HepG2 (cell line): ENCODE measurements at regions not wholly inside any gene's neighbourhood (a gene's known extent, or its start where the extent isn't known, plus 50 kb on each side); places are given as distances from the start of the nearest gene placed in this dataset.

Experiments
- ASH2L ChIP-seq: fragments of 300-600, 200-600 bp; sonication (generic); IDR thresholded peaks from 2 replicates; pipeline ENCODE4 v1.7.0; 2017; ENCODE audit warnings: low read depth, mild to moderate bottlenecking, moderate library complexity, mixed read lengths, low read length; ENCODE audit not compliant: insufficient read length
- FOXO4 ChIP-seq: sonication (generic); formaldehyde crosslinking; conservative IDR thresholded peaks from 2 replicates; pipeline ENCODE4 v1.8.1; 2023; ENCODE audit warnings: missing genetic modification reagents
- HHEX ChIP-seq: IDR thresholded peaks from 2 replicates; pipeline ENCODE4 v1.6.1; 2016; ENCODE audit warnings: control low read depth
- KDM3A ChIP-seq: IDR thresholded peaks from 2 replicates; pipeline ENCODE4 v1.6.1; 2018; ENCODE audit warnings: low read depth, missing compliant biosample characterization
- KLF12 ChIP-seq: sonication (generic); formaldehyde crosslinking; IDR thresholded peaks from 2 replicates; pipeline ENCODE4 v1.4.0; 2020; ENCODE audit warnings: missing genetic modification reagents, borderline replicate concordance
- MAFK ChIP-seq, 2 experiments: IDR thresholded peaks in 1 of 2; conservative IDR thresholded peaks in 1 of 2; 2 replicates each; pipeline ENCODE4 v1.6.1; 2011; ENCODE audit warnings: improper control_type of control experiment in 2 of 2, low read length in 2 of 2
- PHF5A ChIP-seq: IDR thresholded peaks from one replicate; pipeline ENCODE4 v1.6.1; 2018; ENCODE audit warnings: low read depth, missing genetic modification reagents; ENCODE audit not compliant: unreplicated experiment
- REST ChIP-seq, 2 experiments: IDR thresholded peaks; 2 replicates each; pipeline ENCODE4 v1.6.1; 2011 to 2012; ENCODE audit warnings: low read length in 2 of 2, borderline replicate concordance in 1 of 2, low read depth in 1 of 2, mild to moderate bottlenecking in 1 of 2, moderate library complexity in 1 of 2
- RXRB ChIP-seq: IDR thresholded peaks from 2 replicates; pipeline ENCODE4 v1.6.1; 2016; ENCODE audit warnings: borderline replicate concordance, missing genetic modification reagents, missing compliant biosample characterization
- SKIL ChIP-seq: sonication (generic); formaldehyde crosslinking; IDR thresholded peaks from 2 replicates; pipeline ENCODE4 v1.8.0; 2022; ENCODE audit warnings: missing genetic modification reagents, mild to moderate bottlenecking, moderate library complexity, borderline replicate concordance
- SRF ChIP-seq: IDR thresholded peaks from 2 replicates; pipeline ENCODE4 v1.6.1; 2011; ENCODE audit warnings: mild to moderate bottlenecking, low read depth, low read length, moderate library complexity
- STAG1 ChIP-seq: sonication (generic); formaldehyde crosslinking; IDR thresholded peaks from 2 replicates; pipeline ENCODE4 v1.4.0; 2020; ENCODE audit warnings: missing genetic modification reagents
- TCF12 ChIP-seq, 2 experiments: fragments of 450-650 bp in 1 of 2; sonication (generic) in 1 of 2; formaldehyde crosslinking in 1 of 2; IDR thresholded peaks; 2 replicates each; pipeline versions ENCODE4 v1.6.1 to v1.8.0; 2017 to 2022; ENCODE audit warnings: antibody characterized with exemption in 1 of 2, mild to moderate bottlenecking in 1 of 2, missing genetic modification reagents in 1 of 2, moderate library complexity in 1 of 2
- ZBTB46 ChIP-seq: sonication (generic); formaldehyde crosslinking; IDR thresholded peaks from 2 replicates; pipeline ENCODE4 v1.4.0; 2020; ENCODE audit warnings: mild to moderate bottlenecking, missing genetic modification reagents, borderline replicate concordance
- ZNF431 ChIP-seq: sonication (generic); formaldehyde crosslinking; IDR thresholded peaks from 2 replicates; pipeline ENCODE4 v1.9.0; 2022; ENCODE audit warnings: missing genetic modification reagents, low read depth, mild to moderate bottlenecking, borderline replicate concordance
- ZNF557 ChIP-seq: sonication (generic); formaldehyde crosslinking; IDR thresholded peaks from 2 replicates; pipeline ENCODE4 v1.4.0; 2020; ENCODE audit warnings: missing genetic modification reagents
- ZNF784 ChIP-seq: sonication (generic); formaldehyde crosslinking; IDR thresholded peaks from 2 replicates; pipeline ENCODE4 v1.5.1; 2020; ENCODE audit warnings: missing genetic modification reagents, mild to moderate bottlenecking, borderline replicate concordance

GRCh38 chr6:4018171-4018923 is 60.6 kb downstream of the FAM217A start (continued):
- TF ChIP-seq FOXO4 (CRISPR knock-in tag) (peak; percentile 100), MAFK (conservative IDR thresholded peaks at IDR 0.05 in 1 of 2, IDR thresholded peaks at IDR 0.05 in 1 of 2; ENCODE audit: low read length in 2 of 2) (peak in 1 of 2 experiments; percentile 20; a peak in 1 of 4 replicates), KLF12 (CRISPR knock-in tag) (peak; percentile 94), KDM3A (CRISPR knock-in tag) (peak; percentile 70; the same call in 1 of the 2 replicates), ASH2L (peak; percentile 99), ZBTB46 (CRISPR knock-in tag) (peak; percentile 94; the same call in 1 of the 2 replicates), ZNF431 (CRISPR knock-in tag) (peak; percentile 90; the same call in 1 of the 2 replicates), SRF (no peak), ZNF784 (CRISPR knock-in tag) (peak; percentile 97), PHF5A (CRISPR knock-in tag) (no peak), ZNF557 (peak; percentile 45; the same call in 1 of the 2 replicates), TCF12 (IDR thresholded peaks at IDR 0.05) (no peak), TCF12 (CRISPR knock-in tag; IDR thresholded peaks at IDR 0.05) (peak; percentile 95), REST (IDR thresholded peaks at IDR 0.05; ENCODE audit: borderline replicate concordance in 1 of 2, low read depth in 1 of 2, low read length in 2 of 2) (no peak), RXRB (CRISPR knock-in tag) (peak; percentile 68), SKIL (CRISPR knock-in tag) (0 out of 2 replicates have a peak, but pooled peaks have one; percentile 17), STAG1 (CRISPR knock-in tag) (no peak), HHEX (CRISPR knock-in tag) (no peak)
